ENCODE measurements at regions not wholly inside any gene's neighbourhood (a gene's known extent, or its start where the extent isn't known, plus 50 kb on each side); places are given as distances from the start of the nearest gene placed in this dataset.

DNA sequence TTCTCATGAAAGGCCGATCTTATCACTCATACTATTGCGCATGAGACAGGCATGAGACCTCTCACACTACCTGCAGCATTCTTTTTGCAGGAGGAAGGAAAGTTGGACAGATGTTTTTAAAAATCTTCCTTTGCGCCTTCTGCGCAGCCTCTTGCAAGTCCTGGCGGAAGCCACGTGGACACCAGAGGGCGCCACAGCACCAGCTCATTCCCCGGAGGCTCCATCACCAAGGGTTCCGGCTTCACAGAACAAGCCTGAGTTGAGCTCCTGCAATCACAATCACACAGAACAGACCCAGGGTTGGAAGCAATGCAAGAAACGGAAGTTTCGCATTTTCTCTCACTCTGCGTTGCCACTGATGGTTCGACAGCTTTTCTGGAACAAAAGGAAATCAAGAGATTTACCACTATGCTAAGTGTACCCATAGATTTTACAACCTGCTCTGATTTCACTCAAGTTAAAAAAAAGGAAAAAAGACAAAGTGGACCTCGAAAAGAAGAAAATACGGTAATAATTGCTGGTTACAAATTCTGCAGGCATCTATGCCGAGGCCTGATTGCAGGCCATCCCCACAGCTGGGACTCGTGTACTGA, 304.7 kb upstream of the MSX2 start:
- TF ChIP-seq, protein P1, sequence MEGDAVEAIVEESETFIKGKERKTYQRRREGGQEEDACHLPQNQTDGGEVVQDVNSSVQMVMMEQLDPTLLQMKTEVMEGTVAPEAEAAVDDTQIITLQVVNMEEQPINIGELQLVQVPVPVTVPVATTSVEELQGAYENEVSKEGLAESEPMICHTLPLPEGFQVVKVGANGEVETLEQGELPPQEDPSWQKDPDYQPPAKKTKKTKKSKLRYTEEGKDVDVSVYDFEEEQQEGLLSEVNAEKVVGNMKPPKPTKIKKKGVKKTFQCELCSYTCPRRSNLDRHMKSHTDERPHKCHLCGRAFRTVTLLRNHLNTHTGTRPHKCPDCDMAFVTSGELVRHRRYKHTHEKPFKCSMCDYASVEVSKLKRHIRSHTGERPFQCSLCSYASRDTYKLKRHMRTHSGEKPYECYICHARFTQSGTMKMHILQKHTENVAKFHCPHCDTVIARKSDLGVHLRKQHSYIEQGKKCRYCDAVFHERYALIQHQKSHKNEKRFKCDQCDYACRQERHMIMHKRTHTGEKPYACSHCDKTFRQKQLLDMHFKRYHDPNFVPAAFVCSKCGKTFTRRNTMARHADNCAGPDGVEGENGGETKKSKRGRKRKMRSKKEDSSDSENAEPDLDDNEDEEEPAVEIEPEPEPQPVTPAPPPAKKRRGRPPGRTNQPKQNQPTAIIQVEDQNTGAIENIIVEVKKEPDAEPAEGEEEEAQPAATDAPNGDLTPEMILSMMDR (IDR thresholded peaks at IDR 0.05): peak; percentile 99
- TF ChIP-seq EZH2 (IDR thresholded peaks at IDR 0.05): peak; percentile 57

All from neural progenitor cell (in vitro differentiated cells).